ENCODE measurements at regions not wholly inside any gene's neighbourhood (a gene's known extent, or its start where the extent isn't known, plus 50 kb on each side); places are given as distances from the start of the nearest gene placed in this dataset.

GRCh38 chr12:90020881-90021280 is 312.2 kb upstream of the ATP2B1 start:
- no peak for DNase-seq

GRCh38 chr12:90020436-90020835 is 311.8 kb upstream of the ATP2B1 start:
- no peak for DNase-seq

GRCh38 chr12:90020014-90020413 is 311.4 kb upstream of the ATP2B1 start:
- DNase-seq, result no peak

GRCh38 chr12:90017316-90017715 is 308.7 kb upstream of the ATP2B1 start:
- no peak for DNase-seq

GRCh38 chr12:90015228-90015627 is 306.6 kb upstream of the ATP2B1 start:
- no peak for DNase-seq

- no peak for DNase-seq
Observed at GRCh38 chr12:90013409-90013808, 304.8 kb upstream of the ATP2B1 start.

GRCh38 chr12:90010089-90010488 is 301.5 kb upstream of the ATP2B1 start:
- DNase-seq, result no peak

GRCh38 chr12:90008277-90008676 is 299.6 kb upstream of the ATP2B1 start:
- no peak for DNase-seq

- DNase-seq, result no peak
Observed at GRCh38 chr12:90004319-90005074, 295.9 kb upstream of the ATP2B1 start.

- no peak for DNase-seq
Observed at GRCh38 chr12:90003688-90004087, 295.1 kb upstream of the ATP2B1 start.

- no peak for DNase-seq
Observed at GRCh38 chr12:90000721-90001120, 292.1 kb upstream of the ATP2B1 start.

GRCh38 chr12:89999699-90000505 is 291.3 kb upstream of the ATP2B1 start:
- DNase-seq, result no peak

- DNase-seq, result no peak
Observed at GRCh38 chr12:89995870-89996269, 287.2 kb upstream of the ATP2B1 start.

GRCh38 chr12:89994911-89995310 is 286.3 kb upstream of the ATP2B1 start:
- DNase-seq, result no peak

- DNase-seq, result no peak
Observed at GRCh38 chr12:89993632-89994031, 285.0 kb upstream of the ATP2B1 start.

- DNase-seq, result no peak
Observed at GRCh38 chr12:89992668-89993451, 284.2 kb upstream of the ATP2B1 start.

GRCh38 chr12:89991807-89992590 is 283.4 kb upstream of the ATP2B1 start:
- no peak for DNase-seq

GRCh38 chr12:89988188-89988915 is 279.7 kb upstream of the ATP2B1 start:
- DNase-seq, result no peak

- DNase-seq, result no peak
Observed at GRCh38 chr12:89985935-89986334, 277.3 kb upstream of the ATP2B1 start.

- DNase-seq, result no peak
Observed at GRCh38 chr12:89984846-89985245, 276.2 kb upstream of the ATP2B1 start.

GRCh38 chr12:89983622-89984021 is 275.0 kb upstream of the ATP2B1 start:
- no peak for DNase-seq

- no peak for DNase-seq
Observed at GRCh38 chr12:89980236-89980635, 271.6 kb upstream of the ATP2B1 start.
